VCaP (cell line): ENCODE measurements at regions not wholly inside any gene's neighbourhood (a gene's known extent, or its start where the extent isn't known, plus 50 kb on each side); places are given as distances from the start of the nearest gene placed in this dataset.
"Not testable (repeated sequence)": the region's sequence is repeated elsewhere in the genome, so short reads cannot be mapped to it uniquely, and the experiment has no call there.

Experiments used
- H3K27ac ChIP-seq: fragments of 450-650 bp; 2 replicates; pipeline ENCODE4 v1.5.1; 2017
- TF ChIP-seq, protein P1 (sequence below): fragments of 450-650 bp; conservative IDR thresholded peaks from 2 replicates; pipeline ENCODE4 v1.5.1; 2017; ENCODE audit warnings: mild to moderate bottlenecking, moderate library complexity

DNA sequence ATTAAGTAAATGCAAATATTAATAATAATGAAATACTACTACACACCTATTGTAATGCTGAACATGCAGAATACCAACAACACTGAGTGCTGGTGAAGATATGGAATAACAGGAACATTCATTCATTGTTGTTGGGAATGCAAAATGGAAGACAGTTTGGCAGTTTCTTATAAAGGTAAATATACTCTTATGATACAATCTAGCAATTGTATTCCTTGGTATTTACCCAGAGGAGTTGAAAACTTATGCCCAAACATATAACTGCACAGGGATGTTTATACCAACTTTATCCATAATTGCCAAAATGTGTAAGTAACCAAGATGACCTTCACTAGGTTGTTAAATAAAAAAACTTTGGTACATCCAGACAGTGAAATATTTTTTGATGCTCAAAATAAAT, 636.8 kb downstream of the PRR16 start:
- TF ChIP-seq, protein P1, sequence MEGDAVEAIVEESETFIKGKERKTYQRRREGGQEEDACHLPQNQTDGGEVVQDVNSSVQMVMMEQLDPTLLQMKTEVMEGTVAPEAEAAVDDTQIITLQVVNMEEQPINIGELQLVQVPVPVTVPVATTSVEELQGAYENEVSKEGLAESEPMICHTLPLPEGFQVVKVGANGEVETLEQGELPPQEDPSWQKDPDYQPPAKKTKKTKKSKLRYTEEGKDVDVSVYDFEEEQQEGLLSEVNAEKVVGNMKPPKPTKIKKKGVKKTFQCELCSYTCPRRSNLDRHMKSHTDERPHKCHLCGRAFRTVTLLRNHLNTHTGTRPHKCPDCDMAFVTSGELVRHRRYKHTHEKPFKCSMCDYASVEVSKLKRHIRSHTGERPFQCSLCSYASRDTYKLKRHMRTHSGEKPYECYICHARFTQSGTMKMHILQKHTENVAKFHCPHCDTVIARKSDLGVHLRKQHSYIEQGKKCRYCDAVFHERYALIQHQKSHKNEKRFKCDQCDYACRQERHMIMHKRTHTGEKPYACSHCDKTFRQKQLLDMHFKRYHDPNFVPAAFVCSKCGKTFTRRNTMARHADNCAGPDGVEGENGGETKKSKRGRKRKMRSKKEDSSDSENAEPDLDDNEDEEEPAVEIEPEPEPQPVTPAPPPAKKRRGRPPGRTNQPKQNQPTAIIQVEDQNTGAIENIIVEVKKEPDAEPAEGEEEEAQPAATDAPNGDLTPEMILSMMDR = no peak
- no peak overlapping the region for H3K27ac ChIP-seq

DNA sequence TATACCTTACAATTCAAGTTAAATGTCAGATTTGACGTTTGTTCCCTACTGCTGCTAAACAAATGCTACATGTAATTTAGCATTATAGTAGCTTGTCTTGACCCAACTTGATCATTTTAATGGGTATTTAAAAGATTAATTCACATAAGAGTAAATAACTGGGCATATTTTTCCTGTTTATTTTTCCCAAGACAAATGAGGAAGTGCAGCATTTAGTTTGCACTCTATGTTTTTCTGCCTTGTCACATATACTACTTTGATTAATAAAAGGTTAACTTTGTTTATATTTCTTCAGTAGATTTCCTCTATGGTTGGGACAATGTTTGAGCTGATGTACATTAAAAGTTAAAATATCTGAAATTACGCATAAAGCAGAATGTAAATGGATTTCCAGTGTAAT, 641.8 kb downstream of the PRR16 start:
- TF ChIP-seq, protein P1 = no peak
- no peak overlapping the region for H3K27ac ChIP-seq

GRCh38 chr5:121106721-121107690, 642.9 kb downstream of the PRR16 start:
- not testable (repeated sequence) for H3K27ac ChIP-seq

DNA sequence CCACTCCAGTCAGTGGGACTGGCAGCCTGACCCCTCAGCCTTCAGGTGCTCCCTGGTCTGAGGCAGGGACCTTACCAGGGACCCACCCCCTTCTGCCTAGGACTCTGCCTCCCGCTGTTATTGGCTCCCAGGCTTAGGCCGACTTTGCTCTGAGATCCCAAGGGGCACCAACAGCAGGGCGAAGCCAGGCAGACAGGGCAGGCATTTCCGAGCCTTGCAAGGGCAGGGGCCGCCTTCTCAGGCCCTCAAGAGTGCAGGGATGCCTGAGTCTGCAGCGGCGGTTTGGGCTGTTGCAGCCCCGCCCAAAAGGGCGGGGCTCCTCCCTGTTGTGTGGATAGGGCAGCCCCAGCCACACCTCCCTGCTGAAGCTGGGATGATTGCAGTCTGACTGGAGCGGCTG, 644.6 kb downstream of the PRR16 start:
- H3K27ac ChIP-seq = no peak overlapping the region
- TF ChIP-seq, protein P1 = no peak

DNA sequence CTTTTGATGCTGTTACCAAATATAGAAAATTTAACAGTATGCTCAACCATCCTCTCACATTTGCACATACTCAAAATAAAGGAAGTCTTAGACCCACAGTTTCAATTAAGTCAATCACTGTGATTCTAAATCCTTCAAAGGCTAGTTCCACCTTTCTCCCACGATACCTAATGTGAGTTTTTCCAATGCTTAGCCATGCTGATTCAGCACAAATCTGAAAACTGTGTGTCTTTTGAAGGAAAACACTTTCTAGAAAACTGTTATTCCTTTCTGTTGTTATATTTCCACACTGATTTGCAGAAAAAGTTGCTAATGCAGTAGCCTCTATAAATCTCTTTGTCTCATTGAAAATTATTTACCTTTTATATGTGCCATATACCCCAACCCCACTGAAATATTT, 645.7 kb downstream of the PRR16 start:
- no peak overlapping the region for H3K27ac ChIP-seq
- TF ChIP-seq, protein P1 = no peak

GRCh38 chr5:121121786-121122185, 657.7 kb downstream of the PRR16 start:
- TF ChIP-seq, protein P1 = no peak

DNA sequence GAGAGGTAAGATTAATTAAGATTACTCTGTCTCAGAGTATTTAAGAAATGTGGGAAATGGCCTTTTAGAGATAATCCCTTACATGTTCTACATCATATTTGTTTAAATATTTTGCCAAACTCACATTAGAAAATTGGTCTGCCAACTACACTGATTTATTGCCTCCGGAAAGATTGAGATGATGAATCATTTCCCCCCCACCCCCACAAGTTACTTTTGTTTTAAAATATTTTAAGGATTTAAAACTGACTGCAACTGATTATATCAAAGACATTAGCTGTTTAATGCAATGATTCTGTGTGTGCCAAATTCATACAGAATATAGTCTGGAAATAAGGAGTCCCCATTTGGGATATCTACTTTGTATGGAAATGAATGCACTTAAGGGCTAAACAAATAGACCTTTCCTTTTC, 674.4 kb downstream of the PRR16 start:
- TF ChIP-seq, protein P1 = no peak
- no peak overlapping the region for H3K27ac ChIP-seq

More at GRCh38 chr5:121121786-121122185, 657.7 kb downstream of the PRR16 start:
- H3K27ac ChIP-seq = no peak overlapping the region

GRCh38 chr5:121138952-121139351, 674.9 kb downstream of the PRR16 start:
- TF ChIP-seq, protein P1 = no peak
- no peak overlapping the region for H3K27ac ChIP-seq
